GM18867 (cell line): ENCODE measurements at regions not wholly inside any gene's neighbourhood (a gene's known extent, or its start where the extent isn't known, plus 50 kb on each side); places are given as distances from the start of the nearest gene placed in this dataset.

Source experiments
- ATAC-seq: cut with Tn5 transposase; IDR thresholded peaks from one replicate; pipeline ENCODE4 v1.9.1; 2021; ENCODE audit warnings: mild to moderate bottlenecking, moderate library complexity; ENCODE audit not compliant: unreplicated experiment

DNA sequence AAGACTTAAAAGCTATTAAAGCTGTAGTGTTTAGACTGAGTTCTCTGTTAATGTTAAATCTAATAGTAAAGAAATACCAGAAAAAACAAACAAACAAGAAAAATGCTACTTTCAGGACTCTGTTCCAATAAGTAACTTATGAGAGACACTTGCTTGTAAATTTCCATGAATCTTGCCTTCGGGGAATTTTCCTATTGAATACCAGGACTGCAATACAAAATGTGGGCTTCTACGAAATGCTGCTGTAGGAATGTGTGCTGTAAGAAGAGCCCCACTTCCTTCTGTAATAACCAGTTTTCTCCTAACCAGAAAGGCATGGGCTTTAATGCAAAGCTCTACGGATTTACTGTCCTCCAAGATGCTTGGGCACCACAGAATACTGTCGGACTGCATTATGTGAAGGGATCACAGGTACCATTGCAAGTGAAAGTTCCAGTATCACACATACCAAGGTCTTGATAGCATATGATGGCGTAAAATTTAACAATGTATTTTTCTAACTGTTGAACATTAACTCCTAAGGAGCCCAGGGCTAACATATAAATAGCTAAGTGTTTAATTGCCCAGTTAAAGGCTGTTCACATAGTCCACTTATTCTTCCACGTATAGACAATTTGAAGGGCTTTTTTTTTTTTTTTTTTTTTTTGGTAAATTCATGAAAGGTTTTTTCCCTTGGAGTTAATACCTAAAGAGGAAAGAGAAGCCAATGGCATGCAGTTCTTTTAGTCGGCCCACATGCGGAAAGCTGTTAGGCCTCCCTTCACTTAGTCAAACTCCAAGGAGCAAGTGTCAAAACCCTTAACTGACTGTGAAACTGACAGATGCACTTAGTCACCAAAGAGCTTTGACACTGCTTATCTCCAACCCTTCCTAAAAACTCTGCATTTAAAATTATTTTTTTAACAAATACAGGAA, 564.0 kb upstream of the POU3F3 start:
- no peak for ATAC-seq

DNA sequence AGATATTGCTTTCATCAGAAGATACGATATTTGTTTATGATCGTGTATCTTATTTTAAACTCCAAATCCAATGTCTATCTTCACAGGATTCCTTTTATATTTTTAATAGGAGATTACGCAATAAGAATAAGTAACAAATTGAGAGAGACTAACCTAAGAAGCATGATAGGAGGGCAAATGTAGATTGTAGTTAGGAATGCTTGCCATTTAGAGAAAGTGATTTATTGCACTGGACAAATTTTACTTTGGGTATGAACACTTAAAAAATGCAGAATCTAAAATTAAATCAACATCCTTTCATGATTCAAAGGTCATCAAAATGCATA, 563.4 kb upstream of the POU3F3 start:
- no peak for ATAC-seq

GRCh38 chr2:104312684-104313083, 541.2 kb upstream of the POU3F3 start:
- ATAC-seq, result no peak

- no peak for ATAC-seq
Measured at GRCh38 chr2:104318001-104318665, 535.8 kb upstream of the POU3F3 start.

DNA sequence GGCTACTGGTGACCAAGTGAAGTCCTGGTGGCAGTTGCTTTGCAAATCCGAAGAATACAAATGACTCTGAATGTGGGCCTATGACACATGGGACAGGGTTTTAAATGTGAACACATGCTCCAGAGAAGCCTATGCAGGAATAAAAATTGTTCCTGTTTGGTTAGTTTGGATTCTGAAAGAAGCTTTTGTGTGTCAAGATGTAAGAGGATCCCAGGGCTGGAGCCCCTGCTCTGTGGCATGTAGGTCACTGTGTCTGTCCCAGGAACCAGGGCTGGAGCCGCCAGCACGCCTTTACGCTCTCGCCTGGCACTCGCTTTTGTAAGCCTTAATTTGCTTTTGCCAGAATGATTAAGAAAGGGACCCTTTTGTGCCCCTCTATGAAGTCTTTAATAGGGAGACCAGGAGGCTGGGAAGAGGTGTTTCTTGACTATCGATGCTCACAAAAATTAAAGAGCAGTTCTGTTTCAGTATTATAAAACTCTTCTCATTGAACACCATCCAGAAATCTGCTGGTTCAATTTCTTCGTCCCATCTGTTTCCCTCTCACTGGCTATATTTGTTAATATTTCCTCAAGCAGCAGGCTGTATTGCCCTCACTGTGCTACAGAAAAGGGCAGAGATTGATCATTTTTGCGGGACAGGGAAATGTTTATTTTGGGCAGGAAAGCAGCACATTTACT, 532.7 kb upstream of the POU3F3 start:
- no peak for ATAC-seq

GRCh38 chr2:104321796-104322349, 532.0 kb upstream of the POU3F3 start:
- no peak for ATAC-seq

- no peak for ATAC-seq
Measured at GRCh38 chr2:104332731-104333130, 521.2 kb upstream of the POU3F3 start.

- no peak for ATAC-seq
Measured at GRCh38 chr2:104337869-104338268, 516.0 kb upstream of the POU3F3 start.

DNA sequence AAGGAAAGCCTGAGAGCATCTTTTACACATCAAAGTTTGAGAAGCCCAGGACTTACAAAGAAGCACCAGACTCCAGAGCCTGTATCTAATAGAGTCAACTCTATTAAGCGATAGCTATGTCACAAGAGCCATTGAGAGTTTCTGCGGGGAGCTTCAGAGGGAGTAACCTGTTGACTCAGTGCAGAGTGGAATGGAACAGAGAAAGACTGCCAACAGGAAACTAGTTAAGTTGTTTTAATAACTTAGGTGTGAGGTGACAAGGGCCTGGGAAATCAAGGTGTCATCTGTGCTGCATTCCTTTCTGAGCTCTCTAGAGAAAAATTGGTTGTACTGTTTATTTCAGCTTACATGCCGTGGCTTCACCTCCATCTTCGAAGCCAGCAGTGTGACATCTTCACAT, 513.8 kb upstream of the POU3F3 start:
- ATAC-seq, result no peak

DNA sequence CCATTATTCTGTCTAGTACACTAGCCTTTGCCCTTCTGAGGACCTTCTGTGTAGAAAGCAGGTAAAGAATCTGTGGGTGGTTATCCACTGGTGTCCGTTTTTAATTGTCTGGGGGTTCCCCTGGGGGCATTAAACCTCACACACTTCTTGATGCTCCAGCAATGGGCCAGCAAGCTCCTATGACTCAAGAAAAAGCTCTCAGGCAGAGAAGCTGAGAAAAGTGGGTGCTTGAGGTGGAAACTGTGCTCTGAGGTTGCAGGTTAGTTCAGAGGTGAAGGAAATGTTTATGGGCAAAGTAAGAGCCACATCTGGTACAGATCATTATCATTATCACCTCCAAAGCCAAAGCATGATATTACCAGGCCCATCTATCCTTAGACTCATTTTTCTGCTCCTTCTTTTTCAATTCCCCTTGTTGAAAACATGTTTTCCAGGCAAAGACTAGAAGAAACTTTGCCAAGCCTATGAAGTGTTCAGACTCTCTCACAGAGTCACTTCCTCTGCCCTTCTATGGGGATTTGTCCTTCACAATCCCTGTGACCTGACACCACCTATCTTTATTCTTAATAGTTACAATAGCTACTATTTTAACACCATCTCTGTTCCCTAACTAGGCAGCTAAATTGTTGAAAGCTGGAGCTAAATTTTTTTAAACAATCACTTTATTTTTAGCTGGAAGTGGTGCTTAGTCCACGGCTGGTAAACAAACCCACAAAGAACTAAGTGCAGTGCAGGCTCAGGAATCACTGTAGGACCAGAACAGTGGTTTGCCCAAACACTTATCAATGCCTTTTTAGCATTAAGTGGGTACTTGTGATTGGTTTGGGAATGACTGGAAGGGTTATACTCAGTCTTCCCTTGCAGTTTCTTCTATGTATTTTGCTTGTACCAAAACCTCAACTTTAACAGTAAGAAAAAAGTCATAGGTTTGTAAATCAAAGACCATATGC, 512.8 kb upstream of the POU3F3 start:
- ATAC-seq, result no peak

GRCh38 chr2:104344306-104344705, 509.6 kb upstream of the POU3F3 start:
- no peak for ATAC-seq

DNA sequence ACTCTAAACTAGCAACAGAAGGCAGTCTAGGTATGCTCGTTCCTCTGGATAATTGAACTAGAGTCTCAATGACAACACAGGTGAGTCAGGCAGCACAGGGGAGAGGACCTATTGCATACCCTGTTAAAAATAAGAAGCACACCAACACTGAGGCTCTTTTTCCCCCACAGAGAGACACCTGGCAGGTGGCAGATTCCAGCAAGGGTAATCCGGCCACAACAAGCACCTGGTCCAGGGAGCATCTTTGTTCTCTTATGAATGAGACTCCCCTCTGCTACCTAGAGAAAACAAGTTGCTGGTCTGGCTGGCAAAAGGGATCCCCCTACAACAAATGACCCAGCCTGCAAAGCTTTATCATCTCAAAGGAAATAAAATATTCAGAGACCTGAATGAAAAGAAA, 508.9 kb upstream of the POU3F3 start:
- ATAC-seq, result no peak

DNA sequence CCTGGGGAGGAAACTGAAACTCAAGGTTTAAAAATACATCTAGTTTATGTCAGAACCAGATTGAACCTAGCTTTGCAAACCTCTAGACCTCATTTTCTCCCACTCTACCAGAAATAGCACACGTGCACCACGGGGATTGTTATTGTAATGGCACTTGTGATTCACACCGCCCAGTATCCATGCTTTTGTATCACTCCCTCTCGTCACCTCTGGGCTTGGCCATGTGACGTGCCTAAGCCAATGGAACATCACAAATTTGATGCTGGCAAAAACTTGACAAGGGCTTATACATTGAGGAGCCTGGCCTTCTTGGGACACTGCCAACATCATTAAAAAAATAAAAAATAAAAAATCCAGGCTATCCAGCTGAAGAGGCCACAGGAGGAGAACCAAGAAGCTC, 495.8 kb upstream of the POU3F3 start:
- ATAC-seq, result no peak

DNA sequence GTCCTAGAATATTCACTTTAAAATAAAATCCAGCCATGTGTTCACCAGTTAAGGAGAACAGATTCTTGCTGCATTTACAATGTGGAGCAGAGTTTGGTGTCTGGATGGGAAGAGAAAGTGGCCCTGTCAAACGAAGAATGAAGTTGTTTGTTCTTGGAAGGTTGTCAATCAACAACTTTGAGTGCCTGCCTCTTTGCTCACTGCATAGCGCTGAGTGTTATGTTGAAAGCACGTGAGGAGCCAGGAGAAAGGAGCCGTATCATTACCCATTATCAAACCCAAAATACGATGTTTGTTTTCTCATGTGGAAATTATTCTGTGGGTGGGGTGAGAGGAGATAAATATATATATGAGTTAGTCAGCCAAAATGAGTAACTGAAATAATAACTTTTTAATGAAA, 492.5 kb upstream of the POU3F3 start:
- no peak for ATAC-seq

GRCh38 chr2:104368089-104368488, 485.8 kb upstream of the POU3F3 start:
- no peak for ATAC-seq

DNA sequence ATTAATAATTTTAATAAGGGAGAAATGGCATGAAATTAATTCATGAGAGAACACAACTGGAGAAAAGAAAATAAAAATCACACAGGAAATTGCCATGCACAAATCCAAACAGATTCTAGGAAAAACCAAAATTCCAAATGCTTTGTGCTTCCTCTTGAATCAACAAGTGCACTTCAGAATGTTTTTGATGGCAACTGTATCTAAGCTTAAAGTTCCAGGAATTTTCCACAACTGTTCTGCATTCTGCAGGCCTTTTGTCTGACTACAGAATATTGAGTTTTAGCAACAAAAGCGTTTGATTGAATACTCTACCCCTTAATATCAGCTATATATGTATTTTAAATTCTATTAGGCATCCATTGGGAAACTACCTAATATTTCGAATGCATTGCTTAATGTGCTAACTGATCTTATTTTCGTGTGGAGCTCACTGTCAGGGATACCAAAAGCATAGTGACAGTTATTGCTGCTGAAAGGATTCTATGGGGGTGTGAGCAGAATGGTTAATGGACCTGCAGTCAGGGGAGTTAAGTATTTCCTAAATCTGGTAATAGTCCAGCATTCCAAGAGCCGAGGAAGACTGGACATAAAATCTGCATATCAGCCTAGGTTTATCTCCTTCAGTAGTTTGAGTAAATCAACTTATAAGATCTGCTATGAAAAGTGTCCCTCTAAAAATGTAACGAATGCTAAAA, 482.7 kb upstream of the POU3F3 start:
- ATAC-seq, result no peak

GRCh38 chr2:104375206-104375605, 478.7 kb upstream of the POU3F3 start:
- no peak for ATAC-seq

- ATAC-seq, result peak; percentile 79
Measured at GRCh38 chr2:104378853-104379374, 475.0 kb upstream of the POU3F3 start.

- no peak for ATAC-seq
Measured at GRCh38 chr2:104384961-104385360, 469.0 kb upstream of the POU3F3 start.

- ATAC-seq, result peak; percentile 85
Measured at GRCh38 chr2:104385743-104386142, 468.2 kb upstream of the POU3F3 start.
